ENCODE measurements at regions not wholly inside any gene's neighbourhood (a gene's known extent, or its start where the extent isn't known, plus 50 kb on each side); places are given as distances from the start of the nearest gene placed in this dataset.

DNA sequence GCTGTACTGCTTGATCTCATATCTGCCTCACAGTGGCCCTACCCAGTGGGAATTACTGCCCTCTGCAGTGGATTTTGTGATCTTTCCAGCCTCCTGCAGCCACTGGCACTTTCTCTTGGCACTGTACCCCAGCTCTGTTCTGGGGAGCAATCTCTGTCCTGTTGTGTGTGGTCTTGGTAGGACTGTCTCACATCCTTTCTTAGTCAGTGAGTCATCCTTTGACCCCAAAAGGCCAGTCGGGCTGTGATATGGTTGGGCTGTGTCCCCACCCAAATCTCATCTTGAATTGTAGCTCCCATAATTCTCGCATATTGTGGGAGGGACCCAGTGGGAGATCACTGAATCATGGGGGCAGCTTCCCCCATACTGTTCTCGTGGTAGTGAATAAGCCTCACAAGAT, 133.3 kb upstream of the TPM1 start:
- TF ChIP-seq CTCF (conservative IDR thresholded peaks at IDR 0.05) (no peak), EZH2 (IDR thresholded peaks at IDR 0.05; ENCODE audit: low read depth) (no peak)
